ENCODE measurements at regions not wholly inside any gene's neighbourhood (a gene's known extent, or its start where the extent isn't known, plus 50 kb on each side); places are given as distances from the start of the nearest gene placed in this dataset.

- Histone ChIP-seq H4K20me1 (ENCODE audit: insufficient read depth, low read length) (no peaks in the 10 kb centered on the region), H3K9me2 (replicated peaks; ENCODE audit: insufficient read depth, low read length) (no peaks in the 10 kb centered on the region), H3K4me2 (ENCODE audit: low read depth, low read length) (no peak overlapping the region), H3K4me3 (ENCODE audit: low read length) (no peak overlapping the region), H3K9me3 (replicated peaks; ENCODE audit: insufficient read depth, low read length) (no peaks in the 10 kb centered on the region), H3K27me3 (replicated peaks; ENCODE audit: insufficient read depth, low read length) (no peaks in the 10 kb centered on the region; the same call in 1 of the 2 replicates), H3F3A (ENCODE audit: insufficient read depth, low read length) (no peaks in the 10 kb centered on the region), H2AFZ (ENCODE audit: low read length) (no peak overlapping the region), H3K9ac (ENCODE audit: low read length) (no peak overlapping the region), H3K4me1 (ENCODE audit: low read length) (no peaks in the 10 kb centered on the region), H3K36me3 (replicated peaks; ENCODE audit: insufficient read depth, low read length) (no peaks in the 10 kb centered on the region), H3K79me2 (ENCODE audit: low read length) (no peaks in the 10 kb centered on the region), H3K27ac (ENCODE audit: low read length) (no peak overlapping the region)
- DNase-seq = no peak
- TF ChIP-seq EZH2phosphoT487 (IDR thresholded peaks at IDR 0.05; ENCODE audit: low read length) (no peak), EZH2 (optimal IDR thresholded peaks at IDR 0.05; ENCODE audit: low read depth, low read length) (no peak), CTCF (IDR thresholded peaks at IDR 0.05; ENCODE audit: low read length) (no peak)
Observed at GRCh38 chr12:113664224-113664681, 192.6 kb upstream of the LHX5 start.

- Histone ChIP-seq H2AFZ (ENCODE audit: low read length) (no peak overlapping the region), H3K9me2 (replicated peaks; ENCODE audit: insufficient read depth, low read length) (no peaks in the 10 kb centered on the region), H3K4me1 (ENCODE audit: low read length) (no peaks in the 10 kb centered on the region), H3K27ac (ENCODE audit: low read length) (no peak overlapping the region), H3K36me3 (replicated peaks; ENCODE audit: insufficient read depth, low read length) (no peaks in the 10 kb centered on the region), H3K9ac (ENCODE audit: low read length) (no peak overlapping the region), H3K4me3 (ENCODE audit: low read length) (no peak overlapping the region), H3K27me3 (replicated peaks; ENCODE audit: insufficient read depth, low read length) (no peaks in the 10 kb centered on the region; the same call in 1 of the 2 replicates), H4K20me1 (ENCODE audit: insufficient read depth, low read length) (no peaks in the 10 kb centered on the region), H3K4me2 (ENCODE audit: low read depth, low read length) (no peak overlapping the region), H3K79me2 (ENCODE audit: low read length) (no peaks in the 10 kb centered on the region), H3F3A (ENCODE audit: insufficient read depth, low read length) (no peaks in the 10 kb centered on the region), H3K9me3 (replicated peaks; ENCODE audit: insufficient read depth, low read length) (no peaks in the 10 kb centered on the region)
- DNase-seq = no peak
- TF ChIP-seq CTCF (IDR thresholded peaks at IDR 0.05; ENCODE audit: low read length) = no peak
- TF ChIP-seq EZH2phosphoT487 (IDR thresholded peaks at IDR 0.05; ENCODE audit: low read length) = no peak
- no peak for TF ChIP-seq EZH2 (optimal IDR thresholded peaks at IDR 0.05; ENCODE audit: low read depth, low read length)
Observed at GRCh38 chr12:113663396-113663795, 191.7 kb upstream of the LHX5 start.

- DNase-seq = no peak
- H3K36me3 ChIP-seq (replicated peaks; ENCODE audit: insufficient read depth, low read length) = no peaks in the 10 kb centered on the region
- no peaks in the 10 kb centered on the region for H3K9me2 ChIP-seq (replicated peaks; ENCODE audit: insufficient read depth, low read length)
- no peaks in the 10 kb centered on the region for H3F3A ChIP-seq (ENCODE audit: insufficient read depth, low read length)
- no peaks in the 10 kb centered on the region for H3K79me2 ChIP-seq (ENCODE audit: low read length)
- no peaks in the 10 kb centered on the region for H3K27me3 ChIP-seq (replicated peaks; ENCODE audit: insufficient read depth, low read length)
- no peak overlapping the region for H3K4me2 ChIP-seq (ENCODE audit: low read depth, low read length)
- H3K9me3 ChIP-seq (replicated peaks; ENCODE audit: insufficient read depth, low read length) = no peaks in the 10 kb centered on the region
- H3K4me3 ChIP-seq (ENCODE audit: low read length) = no peak overlapping the region
- TF ChIP-seq EZH2 (optimal IDR thresholded peaks at IDR 0.05; ENCODE audit: low read depth, low read length) (no peak), EZH2phosphoT487 (IDR thresholded peaks at IDR 0.05; ENCODE audit: low read length) (no peak), CTCF (IDR thresholded peaks at IDR 0.05; ENCODE audit: low read length) (no peak)
- H2AFZ ChIP-seq (ENCODE audit: low read length) = no peak overlapping the region
- H4K20me1 ChIP-seq (ENCODE audit: insufficient read depth, low read length) = no peaks in the 10 kb centered on the region
- H3K4me1 ChIP-seq (ENCODE audit: low read length) = no peaks in the 10 kb centered on the region
- H3K27ac ChIP-seq (ENCODE audit: low read length) = no peak overlapping the region
- no peak overlapping the region for H3K9ac ChIP-seq (ENCODE audit: low read length)
Observed at GRCh38 chr12:113660936-113661335, 189.3 kb upstream of the LHX5 start.
